Smooth muscle cell of the brain vasculature (primary cell): ENCODE measurements at regions not wholly inside any gene's neighbourhood (a gene's known extent, or its start where the extent isn't known, plus 50 kb on each side); places are given as distances from the start of the nearest gene placed in this dataset.
"Not testable (repeated sequence)": the region's sequence is repeated elsewhere in the genome, so short reads cannot be mapped to it uniquely, and the experiment has no call there.

Source experiments
- DNase-seq: peaks from one replicate; pipeline ENCODE4 v3.0.0-alpha.2; 2012; ENCODE audit warnings: low read depth, low spot score

DNA sequence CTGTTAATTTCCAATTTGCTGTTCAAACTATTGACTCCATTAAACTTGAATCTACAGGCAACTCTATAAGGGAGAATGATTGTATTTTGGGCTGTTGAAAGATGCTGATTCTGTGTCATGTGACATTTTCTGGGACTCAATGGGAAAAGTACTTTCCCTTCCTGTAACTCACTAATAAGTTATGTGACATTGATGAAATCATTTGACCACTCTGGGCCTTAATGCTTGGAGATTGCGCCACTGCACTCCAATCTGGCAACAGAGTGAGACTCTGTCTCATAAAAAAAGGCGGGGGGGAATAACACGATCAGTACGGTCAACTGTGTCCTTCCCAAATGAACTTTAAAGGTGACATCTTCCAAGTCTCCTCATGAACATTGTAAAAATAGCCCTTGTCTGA lies 215.2 kb upstream of the SGO1 start:
- DNase-seq: no peak

DNA sequence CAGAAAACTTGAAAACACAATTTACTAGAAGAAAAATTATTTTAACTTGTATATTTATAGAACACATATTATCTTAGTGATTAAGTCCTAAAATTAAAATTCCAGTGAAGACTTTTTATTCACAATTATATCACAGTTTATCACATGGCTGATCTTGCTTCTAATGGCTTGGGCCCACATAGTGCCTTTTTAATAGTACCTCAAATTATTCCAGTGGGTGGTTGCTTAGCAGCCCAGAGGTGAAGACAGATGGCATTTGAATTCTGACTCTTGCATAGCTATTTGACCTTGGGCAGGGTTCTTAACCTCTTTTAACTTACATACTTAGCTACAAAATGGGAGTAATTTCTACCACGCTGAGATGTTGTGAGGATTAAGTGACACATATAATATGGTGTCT lies 214.7 kb upstream of the SGO1 start:
- DNase-seq: no peak

DNA sequence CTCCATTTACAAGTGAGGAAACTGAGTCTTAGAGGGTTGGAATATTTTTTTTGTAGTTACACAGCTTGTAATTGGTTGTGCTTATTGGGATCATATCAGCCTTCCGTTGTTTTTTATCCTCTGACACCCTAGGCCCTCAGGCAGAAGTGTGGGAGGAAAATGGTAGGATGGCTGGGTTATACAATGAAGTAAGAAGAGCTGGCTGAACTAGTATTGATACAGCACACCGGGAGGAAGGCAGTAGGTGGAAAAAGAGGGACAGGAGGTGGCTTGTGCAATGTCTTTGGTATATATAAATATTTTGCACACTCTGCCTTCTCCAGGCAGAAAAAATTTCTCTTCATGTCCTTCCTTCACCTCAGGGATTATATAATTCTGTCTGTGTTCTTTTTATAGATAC lies 214.3 kb upstream of the SGO1 start:
- no peak for DNase-seq

DNA sequence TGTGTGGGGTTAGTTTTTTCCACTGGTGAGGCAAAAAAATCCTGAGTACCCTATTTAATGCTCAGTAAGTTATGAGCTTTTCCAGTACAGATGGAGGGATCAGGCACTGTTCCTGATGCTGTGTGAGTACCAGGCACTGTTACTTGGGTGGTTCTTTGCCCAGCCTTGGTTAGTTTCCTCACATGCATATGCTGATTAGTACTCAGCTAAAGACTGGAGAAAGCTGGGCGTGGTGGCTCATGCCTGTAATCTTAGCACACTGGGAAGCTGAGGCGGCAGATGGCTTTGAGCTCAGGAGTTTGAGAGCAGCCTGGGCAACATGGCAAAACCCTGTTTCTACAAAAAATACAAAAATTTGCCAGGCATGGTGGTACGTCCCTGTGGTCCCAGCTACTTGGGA lies 210.3 kb upstream of the SGO1 start:
- DNase-seq: no peak

DNA sequence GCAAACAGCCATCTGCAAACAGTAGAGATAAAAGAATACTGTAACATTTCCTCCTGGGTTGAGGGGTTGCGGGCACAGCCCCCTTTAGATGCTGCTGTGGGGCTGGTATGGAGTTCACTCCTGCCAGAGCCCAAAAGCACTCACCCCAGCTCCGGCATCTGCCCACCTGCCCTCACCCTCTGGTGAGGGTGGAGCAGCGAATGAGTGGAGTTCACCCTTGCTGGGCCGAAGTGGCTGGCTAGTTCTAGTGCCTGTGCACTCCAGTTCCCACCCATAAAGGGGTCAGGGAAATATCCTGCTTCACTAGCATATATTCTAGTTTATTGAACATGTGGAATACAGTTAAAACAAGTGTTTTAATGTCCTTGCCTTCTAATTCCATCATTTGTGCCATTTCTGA lies 209.7 kb upstream of the SGO1 start:
- DNase-seq: no peak

DNA sequence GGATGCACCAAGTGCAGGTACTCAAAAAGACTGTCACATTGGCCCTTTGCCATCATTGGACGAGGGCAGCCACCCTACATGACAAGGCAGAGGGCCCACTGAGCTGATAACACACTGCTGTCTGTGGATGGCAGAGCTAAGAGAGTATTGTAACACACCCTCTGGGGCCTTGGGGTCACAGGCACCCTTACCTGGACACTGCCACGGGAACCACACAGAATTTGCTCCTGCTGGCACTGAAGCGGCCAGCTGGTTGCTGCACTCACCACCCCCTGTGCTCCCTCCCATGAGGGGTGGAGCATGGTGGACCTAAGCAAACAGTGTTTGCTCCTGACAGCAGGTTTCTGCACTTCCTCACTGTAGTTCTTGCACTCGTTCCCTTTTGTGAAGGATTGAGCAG lies 208.2 kb upstream of the SGO1 start:
- no peak for DNase-seq

DNA sequence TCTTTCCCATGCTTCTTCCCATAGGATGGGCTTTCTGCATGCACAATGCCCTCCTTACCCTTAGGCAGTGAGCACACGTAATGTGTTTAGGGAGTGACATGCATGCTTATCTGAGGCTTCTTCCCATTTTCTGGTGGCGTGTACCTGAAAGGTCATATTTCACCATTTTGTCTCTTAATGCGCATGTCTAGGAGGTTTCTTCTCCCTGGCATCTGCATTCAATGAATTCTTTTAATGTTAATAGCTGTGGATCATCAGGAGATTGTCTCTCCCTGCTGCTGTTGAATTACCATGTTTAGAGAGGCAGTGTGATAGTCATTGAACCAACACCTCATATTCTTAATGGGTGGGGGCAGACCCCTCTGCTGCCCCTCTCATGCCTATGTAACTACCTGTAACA lies 205.6 kb upstream of the SGO1 start:
- no peak for DNase-seq

DNA sequence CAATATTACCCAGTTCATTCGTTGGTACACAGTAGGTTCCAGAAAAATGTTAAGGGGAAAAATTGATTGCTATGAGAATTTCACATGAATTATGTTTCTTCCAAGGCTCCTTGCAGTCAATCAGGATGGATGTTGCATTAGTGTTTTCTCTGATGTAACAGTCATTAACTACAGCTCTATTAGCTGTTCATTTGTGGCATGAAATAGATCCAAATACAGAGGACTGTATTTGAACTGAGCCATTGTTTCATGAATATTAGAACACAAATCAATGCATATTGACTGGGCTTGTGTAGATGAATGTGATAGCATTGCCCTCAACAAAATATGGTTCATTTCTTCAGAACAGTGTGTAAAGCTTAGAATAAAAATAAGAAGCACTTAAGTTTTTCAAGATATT lies 203.0 kb upstream of the SGO1 start:
- no peak for DNase-seq

DNA sequence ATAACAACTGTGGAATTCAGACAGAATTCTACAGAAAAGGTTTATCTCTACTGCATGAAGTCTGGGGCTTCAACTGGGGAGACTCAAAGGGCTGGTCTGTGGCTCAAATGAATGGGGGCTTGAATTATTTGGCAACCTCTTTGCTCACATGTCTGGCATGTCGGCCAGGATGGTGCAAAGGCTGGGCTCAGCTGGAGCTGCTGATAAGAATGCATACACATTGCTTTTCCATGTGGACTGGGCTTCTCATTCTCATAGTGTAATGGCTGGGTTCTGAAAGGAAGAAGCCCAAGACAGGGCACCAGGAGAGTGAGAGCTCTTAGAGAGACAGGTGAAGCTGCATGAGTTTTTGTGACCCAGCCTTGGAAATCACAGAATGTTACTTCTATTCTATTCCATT lies 194.3 kb upstream of the SGO1 start:
- no peak for DNase-seq

DNA sequence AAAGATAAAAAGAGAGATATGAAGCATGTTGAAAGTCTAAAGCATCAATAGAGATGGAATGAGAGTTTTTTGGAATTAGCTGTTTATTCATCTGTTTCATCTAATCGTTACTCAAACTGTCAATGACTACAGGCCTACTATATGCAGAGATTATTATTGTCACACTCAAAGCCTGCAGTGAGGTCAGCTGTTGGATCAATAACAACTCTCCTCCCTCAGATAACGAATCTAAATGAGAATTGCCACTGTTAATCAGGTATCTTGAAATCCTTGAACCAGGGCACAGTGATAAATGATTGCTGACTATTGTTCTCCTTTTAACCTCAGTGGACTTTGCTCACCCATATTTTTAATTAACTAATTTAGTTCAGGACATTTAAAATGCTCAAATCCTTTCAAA lies 192.3 kb upstream of the SGO1 start:
- no peak for DNase-seq

DNA sequence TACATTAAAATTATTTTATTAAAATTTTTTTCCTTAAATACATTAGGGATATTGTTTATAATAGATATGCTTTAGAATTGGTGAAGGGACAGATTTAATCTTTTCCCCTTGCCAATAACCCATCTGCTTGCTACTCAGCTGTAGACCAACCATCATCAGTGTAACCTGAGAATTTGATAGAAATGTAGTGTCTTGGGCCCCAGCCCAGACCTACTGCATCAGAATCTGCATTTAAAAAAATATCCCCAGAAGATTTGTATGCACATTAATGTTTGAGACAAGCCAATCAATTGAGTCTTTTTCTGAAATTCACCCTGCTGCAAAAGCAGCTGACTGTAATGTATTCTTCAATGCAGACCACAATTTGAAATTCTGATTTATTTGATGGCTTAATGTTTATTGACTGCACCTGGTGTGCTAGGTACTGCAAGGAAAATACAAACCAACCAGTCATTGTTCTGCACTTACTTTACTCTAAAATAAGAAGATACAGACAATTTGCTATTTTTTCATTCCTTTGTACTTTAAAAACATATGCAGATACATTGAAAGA lies 190.7 kb upstream of the SGO1 start:
- DNase-seq: no peak

DNA sequence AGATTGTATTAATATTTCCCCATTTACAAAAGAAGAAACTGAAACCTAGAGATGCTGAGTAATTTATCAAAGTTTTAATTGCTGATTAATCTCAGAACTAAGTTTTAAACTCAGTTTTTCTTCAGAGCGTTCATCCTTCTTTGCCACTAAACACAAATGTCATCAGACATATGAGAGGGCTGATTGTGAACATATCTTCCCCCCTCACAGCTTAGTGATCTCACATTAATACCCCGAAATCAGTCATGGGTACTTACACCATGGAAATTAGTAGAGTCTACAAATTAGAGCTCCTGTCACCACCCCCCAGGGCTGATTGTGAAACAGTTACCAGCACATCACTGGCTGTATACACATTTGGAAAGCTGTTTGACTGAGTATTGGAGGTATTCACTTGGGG lies 189.3 kb upstream of the SGO1 start:
- no peak for DNase-seq

DNA sequence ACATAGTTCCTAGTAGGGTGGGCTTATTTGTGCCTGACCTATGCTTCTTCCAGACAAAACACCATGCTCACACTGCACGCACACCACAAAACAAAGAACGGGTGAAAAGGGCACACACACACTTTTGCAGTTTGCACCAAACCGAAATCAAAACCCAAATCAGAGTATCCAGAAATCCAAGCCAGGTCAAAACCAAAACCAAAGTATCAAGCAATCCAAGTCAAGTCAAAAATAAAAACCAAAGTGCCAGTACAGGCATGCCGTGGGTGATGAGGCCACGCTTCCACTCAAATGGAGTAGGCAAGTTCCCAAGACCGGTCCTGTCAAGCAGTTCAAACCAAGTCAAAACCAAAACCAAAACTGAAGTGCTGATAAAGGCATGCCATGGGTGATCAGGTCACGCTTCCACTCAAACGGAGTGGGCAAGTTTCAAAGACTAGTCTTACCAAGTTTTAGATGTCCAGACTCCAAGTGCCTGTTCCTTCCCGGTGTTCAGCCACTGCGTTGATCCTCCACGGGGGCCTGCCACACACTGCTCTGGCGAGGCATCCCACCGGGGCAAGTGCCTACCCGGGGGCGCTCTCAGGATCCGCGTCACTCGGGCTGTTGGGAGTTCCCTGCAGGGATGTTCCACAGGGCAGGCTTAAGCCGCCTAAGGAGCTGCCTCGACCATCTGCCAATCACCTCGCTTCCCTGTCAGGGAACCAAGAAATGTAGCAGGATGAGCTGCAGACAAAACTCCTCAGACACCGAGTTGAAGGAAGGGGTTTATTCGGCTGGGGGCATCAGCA lies 184.5 kb upstream of the SGO1 start:
- DNase-seq: not testable (repeated sequence)

DNA sequence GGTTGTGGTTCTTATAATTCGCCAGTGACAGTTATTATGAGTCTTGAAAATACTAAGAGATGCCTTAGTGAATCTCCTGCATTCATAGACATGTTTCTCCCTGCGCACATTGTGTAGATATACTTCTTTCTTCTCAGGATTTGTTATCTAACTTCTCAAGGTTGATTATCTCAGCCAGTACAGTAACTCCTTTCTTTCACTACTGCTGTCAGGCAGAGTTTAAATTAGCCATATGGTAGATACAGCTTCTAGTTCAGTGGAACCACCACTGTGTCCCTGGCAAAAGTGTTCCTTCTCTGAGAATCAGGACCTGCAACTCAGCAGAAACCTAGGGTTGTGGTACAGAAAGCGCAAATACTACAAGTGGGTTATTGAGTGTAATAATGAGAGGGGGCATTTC lies 175.0 kb upstream of the SGO1 start:
- no peak for DNase-seq

DNA sequence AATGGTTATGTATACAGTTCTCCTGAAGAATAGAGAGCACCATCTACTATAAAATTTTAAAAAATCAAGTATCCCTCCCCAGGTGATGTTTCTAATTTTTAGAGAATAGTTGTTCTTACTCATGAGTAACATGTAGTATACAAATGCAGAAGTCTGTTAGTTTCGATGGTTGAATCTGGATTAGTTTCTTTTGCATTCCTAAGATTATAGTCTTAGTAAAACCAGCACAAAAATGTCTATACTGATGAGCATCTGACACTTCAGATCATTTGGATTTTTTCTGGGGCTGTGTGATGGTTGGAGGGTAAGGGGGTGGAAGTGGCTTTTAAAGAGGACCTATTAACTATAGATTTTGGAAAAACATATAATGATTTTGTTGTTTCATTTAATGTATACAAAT lies 167.3 kb upstream of the SGO1 start:
- DNase-seq: no peak

DNA sequence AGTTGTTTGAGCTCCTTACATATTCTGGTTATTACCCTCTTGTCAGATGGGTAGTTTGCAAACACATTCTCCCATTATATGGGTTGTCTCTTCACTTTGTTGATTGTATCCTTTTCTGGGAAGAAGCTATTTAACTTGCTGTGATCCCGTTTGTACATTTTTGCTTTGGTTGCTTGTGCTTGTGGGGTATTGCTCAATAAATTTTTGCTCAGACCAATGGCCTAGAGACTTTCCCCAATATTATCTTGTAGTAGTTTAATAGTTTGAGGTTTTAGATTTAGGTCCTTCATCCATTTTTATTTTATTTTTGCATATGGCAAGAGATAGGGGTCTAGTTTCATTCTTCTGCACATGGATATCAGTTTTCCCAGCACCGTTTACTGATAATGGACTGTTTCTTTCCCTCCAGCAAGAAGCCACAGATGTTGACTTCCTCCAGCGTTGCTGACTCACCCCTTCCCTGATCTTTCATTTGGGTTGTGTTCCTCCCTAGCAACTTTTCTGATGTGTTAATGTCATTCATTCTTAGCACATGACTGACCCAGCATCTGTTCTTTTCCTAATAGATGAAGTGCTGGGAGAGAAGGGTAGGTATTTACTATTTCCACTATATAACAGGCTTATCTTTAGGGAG lies 166.7 kb upstream of the SGO1 start:
- no peak for DNase-seq

DNA sequence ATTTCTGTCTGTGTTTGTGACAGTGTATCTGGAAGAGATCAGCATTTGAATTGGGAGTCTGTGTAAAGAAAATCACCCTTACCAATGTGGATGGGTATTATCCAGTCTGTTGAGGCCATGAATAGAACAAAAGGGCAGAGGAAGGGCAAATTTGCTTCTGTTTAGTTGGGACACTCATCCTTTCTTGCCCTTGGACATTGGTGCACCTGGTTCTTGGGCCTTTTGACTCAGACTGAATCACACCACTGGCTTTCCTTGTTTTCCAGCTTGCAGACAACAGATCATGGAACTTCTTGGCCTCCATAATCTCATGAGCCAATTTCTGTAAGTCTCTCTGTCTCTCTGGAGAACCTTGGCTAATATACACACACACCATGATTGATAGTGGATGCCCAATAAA lies 164.4 kb upstream of the SGO1 start:
- DNase-seq: no peak

DNA sequence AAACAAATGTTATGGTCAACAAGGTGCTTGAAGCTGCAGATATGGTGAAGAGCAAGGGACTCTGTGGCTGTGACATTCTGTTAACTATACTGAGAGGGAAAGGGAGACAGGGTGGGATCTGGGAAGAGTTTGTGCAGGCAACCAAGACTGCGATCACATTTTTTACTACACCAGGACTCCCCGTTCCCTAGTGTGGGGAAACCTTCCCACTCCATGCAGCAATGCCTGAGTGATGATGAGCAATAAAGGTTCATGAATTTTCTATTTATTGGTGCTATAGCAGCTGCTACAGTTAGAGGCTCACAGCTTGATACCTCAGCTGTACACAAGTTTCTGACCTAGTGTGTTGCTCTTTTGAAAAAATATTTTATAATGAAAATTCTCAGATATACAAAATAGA lies 160.9 kb upstream of the SGO1 start:
- no peak for DNase-seq

DNA sequence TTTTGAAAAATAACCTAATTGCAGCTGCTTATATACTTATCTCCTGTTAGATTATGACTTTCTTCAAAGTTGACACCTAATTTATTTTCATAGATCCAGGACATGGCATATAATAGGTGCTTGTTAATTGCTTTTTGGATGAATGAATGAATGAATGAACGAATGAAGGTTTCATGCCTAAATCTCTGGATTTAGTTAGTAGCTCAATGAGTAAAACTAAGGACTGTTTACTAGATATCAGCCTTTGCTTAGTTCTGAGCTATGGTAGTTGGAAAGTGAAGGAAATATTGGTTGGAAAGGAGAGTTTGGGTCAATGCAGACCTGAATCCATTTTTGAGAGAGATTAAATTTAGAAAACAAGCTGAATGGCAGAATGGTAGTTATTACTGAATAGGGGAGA lies 160.4 kb upstream of the SGO1 start:
- DNase-seq: no peak

DNA sequence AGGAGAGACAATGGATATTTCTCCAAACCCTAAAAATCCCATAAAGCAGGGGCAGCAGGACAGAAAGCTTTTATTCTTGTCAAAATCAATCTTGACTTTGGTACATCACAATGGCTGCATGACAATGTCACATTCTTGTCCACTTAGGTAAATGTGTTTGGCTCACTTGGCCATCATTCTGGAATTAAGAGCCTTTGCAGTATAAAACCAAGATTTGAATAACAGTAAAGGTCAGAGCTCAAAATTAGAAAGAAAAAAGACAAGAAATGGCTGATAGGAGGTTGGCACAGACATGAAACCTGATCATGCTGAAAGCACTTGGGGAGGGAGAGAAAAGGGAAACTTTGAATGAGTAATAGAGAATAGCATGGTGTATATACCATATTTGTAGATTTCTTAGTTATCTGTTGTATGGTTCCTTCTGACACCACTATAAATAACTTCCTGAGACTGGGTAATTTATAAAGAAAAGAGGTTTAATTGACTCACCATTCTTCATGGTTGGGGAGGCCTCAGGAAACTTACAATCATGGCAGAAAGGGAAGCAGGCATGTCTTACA lies 158.5 kb upstream of the SGO1 start:
- DNase-seq: no peak

DNA sequence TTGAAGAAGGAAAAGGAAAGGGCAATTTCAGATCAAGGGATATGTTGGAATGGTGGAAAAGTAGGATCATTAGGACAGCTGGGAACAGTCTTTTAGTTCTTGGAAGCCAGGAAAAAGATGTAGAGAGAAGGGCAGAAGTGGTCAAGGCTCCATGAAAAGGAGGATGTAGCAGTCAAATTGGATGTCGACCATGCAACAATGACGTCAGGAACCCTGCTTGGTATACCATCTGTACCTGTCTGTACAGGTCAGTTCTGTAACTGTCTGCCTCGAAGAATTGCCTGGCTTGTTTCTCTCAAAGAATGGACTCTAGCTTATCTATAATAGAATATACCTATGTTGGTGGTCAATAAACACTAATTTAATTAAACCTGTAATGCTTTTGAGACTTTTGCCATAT lies 157.8 kb upstream of the SGO1 start:
- no peak for DNase-seq

DNA sequence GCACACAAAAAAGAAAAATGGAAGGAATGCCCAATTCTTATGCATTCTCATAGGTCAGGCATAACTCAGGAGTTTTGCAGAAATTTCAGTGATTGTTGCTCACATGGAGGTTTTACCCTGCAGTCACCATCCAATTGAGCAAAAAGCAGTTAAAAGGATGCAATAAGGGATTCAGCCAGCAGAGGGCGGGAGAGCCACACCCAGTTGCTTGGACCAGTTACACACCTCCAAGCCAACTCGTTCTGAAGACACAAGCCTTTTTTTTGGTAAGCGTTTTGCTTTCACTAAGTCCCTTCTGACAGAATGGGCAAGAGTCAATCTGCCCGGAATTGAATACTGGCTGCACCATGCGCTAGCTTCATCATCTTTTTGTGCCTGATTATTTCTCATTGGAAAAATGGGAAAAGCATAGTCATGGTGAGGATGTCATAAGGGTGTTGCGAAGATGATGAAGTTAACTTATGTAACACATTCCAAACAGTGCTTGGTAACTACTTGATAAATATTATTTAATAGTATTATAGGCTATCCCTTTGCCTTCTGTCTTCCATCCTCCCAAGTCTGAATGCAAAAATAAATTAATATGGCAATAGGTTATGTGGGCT lies 154.4 kb upstream of the SGO1 start:
- DNase-seq: peak; percentile 54

DNA sequence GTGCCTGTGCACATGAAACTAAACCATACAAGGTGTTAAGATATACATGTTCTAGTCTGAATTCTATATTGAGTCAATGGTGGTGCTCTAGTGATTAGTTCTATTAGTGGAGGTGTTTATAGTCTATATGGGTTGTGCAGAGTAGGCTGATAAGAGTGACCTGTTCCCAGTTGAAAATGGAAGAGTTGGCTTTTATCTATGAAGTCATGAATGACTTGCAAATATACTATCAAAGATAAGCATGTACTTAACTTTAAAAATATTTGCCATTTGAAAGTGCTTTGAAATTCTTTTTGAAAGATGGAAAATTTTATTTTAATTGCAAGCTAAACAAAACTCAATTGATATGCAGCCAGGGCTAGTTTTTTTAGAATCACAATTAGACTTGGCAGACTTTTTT lies 150.6 kb upstream of the SGO1 start:
- DNase-seq: no peak
